ENCODE measurements at regions not wholly inside any gene's neighbourhood (a gene's known extent, or its start where the extent isn't known, plus 50 kb on each side); places are given as distances from the start of the nearest gene placed in this dataset.

GRCh38 chr6:113103634-113104361, 753.3 kb upstream of the MARCKS start:
- DNase-seq (ENCODE audit: insufficient read length, low spot score) (no peak), FAIRE-seq (peak; percentile 48)
- TF ChIP-seq POLR2A (IDR thresholded peaks at IDR 0.05; ENCODE audit: low read depth, low read length), result no peak

GRCh38 chr6:113104541-113104940, 752.6 kb upstream of the MARCKS start:
- DNase-seq (ENCODE audit: insufficient read length, low spot score) (no peak), FAIRE-seq (no peak)
- no peak for TF ChIP-seq POLR2A (IDR thresholded peaks at IDR 0.05; ENCODE audit: low read depth, low read length)

- no peak for DNase-seq (ENCODE audit: insufficient read length, low spot score)
- TF ChIP-seq POLR2A (IDR thresholded peaks at IDR 0.05; ENCODE audit: low read depth, low read length), result no peak
- no peak for FAIRE-seq
These were observed 752.2 kb upstream of the MARCKS start for GRCh38 chr6:113104951-113105350.

GRCh38 chr6:113110211-113110610, 746.9 kb upstream of the MARCKS start:
- no peak for TF ChIP-seq POLR2A (IDR thresholded peaks at IDR 0.05; ENCODE audit: low read depth, low read length)
- no peak for DNase-seq (ENCODE audit: insufficient read length, low spot score)
- no peak for FAIRE-seq

- TF ChIP-seq POLR2A (IDR thresholded peaks at IDR 0.05; ENCODE audit: low read depth, low read length), result no peak
- FAIRE-seq (no peak), DNase-seq (ENCODE audit: insufficient read length, low spot score) (no peak)
These were observed 745.6 kb upstream of the MARCKS start for GRCh38 chr6:113111550-113111949.

GRCh38 chr6:113112086-113112485, 745.1 kb upstream of the MARCKS start:
- DNase-seq (ENCODE audit: insufficient read length, low spot score), result no peak
- FAIRE-seq, result no peak
- no peak for TF ChIP-seq POLR2A (IDR thresholded peaks at IDR 0.05; ENCODE audit: low read depth, low read length)

GRCh38 chr6:113115196-113115595, 741.9 kb upstream of the MARCKS start:
- FAIRE-seq, result no peak
- no peak for DNase-seq (ENCODE audit: insufficient read length, low spot score)

GRCh38 chr6:113120224-113120581, 736.9 kb upstream of the MARCKS start:
- DNase-seq (ENCODE audit: insufficient read length, low spot score), result no peak
- TF ChIP-seq POLR2A (IDR thresholded peaks at IDR 0.05; ENCODE audit: low read depth, low read length), result no peak
- FAIRE-seq, result peak; percentile 81

More at GRCh38 chr6:113115196-113115595, 741.9 kb upstream of the MARCKS start:
- no peak for TF ChIP-seq POLR2A (IDR thresholded peaks at IDR 0.05; ENCODE audit: low read depth, low read length)

GRCh38 chr6:113120582-113121285, 736.4 kb upstream of the MARCKS start:
- no peak for TF ChIP-seq POLR2A (IDR thresholded peaks at IDR 0.05; ENCODE audit: low read depth, low read length)
- FAIRE-seq (peak; percentile 92), DNase-seq (ENCODE audit: insufficient read length, low spot score) (no peak)

GRCh38 chr6:113121571-113121970, 735.6 kb upstream of the MARCKS start:
- DNase-seq (ENCODE audit: insufficient read length, low spot score), result no peak
- no peak for TF ChIP-seq POLR2A (IDR thresholded peaks at IDR 0.05; ENCODE audit: low read depth, low read length)
- no peak for FAIRE-seq

GRCh38 chr6:113122060-113122459, 735.1 kb upstream of the MARCKS start:
- FAIRE-seq, result peak; percentile 91
- TF ChIP-seq POLR2A (IDR thresholded peaks at IDR 0.05; ENCODE audit: low read depth, low read length), result no peak
- no peak for DNase-seq (ENCODE audit: insufficient read length, low spot score)

GRCh38 chr6:113125626-113126025, 731.5 kb upstream of the MARCKS start:
- TF ChIP-seq POLR2A (IDR thresholded peaks at IDR 0.05; ENCODE audit: low read depth, low read length), result no peak
- FAIRE-seq (no peak), DNase-seq (ENCODE audit: insufficient read length, low spot score) (no peak)

- DNase-seq (ENCODE audit: insufficient read length, low spot score) (no peak), FAIRE-seq (no peak)
- TF ChIP-seq POLR2A (IDR thresholded peaks at IDR 0.05; ENCODE audit: low read depth, low read length), result no peak
These were observed 729.2 kb upstream of the MARCKS start for GRCh38 chr6:113127786-113128419.

GRCh38 chr6:113128661-113129060, 728.5 kb upstream of the MARCKS start:
- FAIRE-seq (no peak), DNase-seq (ENCODE audit: insufficient read length, low spot score) (no peak)
- TF ChIP-seq POLR2A (IDR thresholded peaks at IDR 0.05; ENCODE audit: low read depth, low read length), result no peak

- FAIRE-seq (no peak), DNase-seq (ENCODE audit: insufficient read length, low spot score) (no peak)
- no peak for TF ChIP-seq POLR2A (IDR thresholded peaks at IDR 0.05; ENCODE audit: low read depth, low read length)
These were observed 727.2 kb upstream of the MARCKS start for GRCh38 chr6:113129991-113130390.
